Thyroid gland (tissue), 4 donors: ENCODE measurements at regions not wholly inside any gene's neighbourhood (a gene's known extent, or its start where the extent isn't known, plus 50 kb on each side); places are given as distances from the start of the nearest gene placed in this dataset.

Source experiments
- POLR2A ChIP-seq, 2 donors: fragments of 450-650 bp; IDR thresholded peaks; one replicate each; pipeline ENCODE4 v1.6.1; 2017; ENCODE audit warnings: antibody characterized with exemption in 2 of 2, mild to moderate bottlenecking in 2 of 2, moderate library complexity in 1 of 2
- TF ChIP-seq, protein P1 (sequence below), 6 experiments: fragments of 200-600 bp in 3 of 6; fragments of 450-650 bp in 3 of 6; sonication (generic) in 3 of 6; IDR thresholded peaks; one replicate each; pipeline ENCODE4 v1.5.1; 2016 to 2019; ENCODE audit warnings: antibody characterized with exemption in 6 of 6, mild to moderate bottlenecking in 2 of 6, inconsistent platforms in 1 of 6, moderate library complexity in 1 of 6

DNA sequence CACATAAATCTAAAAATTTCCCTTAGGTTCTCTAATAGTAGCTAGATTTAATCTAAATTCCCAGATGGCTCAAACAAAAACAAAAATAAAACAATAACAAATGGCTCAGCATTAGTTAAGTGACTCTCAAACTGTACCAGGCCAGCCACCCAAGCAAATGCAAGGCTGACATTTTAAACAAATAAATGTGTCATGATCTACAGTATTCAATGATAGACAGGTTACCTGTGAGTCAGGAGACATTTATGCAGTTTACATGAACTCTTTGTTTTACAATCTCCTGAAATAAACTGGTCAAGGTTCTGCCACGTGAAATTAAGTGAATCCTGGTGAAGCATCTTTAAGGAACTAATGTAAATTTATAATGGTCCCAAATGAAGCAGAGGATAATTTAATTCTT is 580.2 kb upstream of the PTPRD start:
- TF ChIP-seq, protein P1, sequence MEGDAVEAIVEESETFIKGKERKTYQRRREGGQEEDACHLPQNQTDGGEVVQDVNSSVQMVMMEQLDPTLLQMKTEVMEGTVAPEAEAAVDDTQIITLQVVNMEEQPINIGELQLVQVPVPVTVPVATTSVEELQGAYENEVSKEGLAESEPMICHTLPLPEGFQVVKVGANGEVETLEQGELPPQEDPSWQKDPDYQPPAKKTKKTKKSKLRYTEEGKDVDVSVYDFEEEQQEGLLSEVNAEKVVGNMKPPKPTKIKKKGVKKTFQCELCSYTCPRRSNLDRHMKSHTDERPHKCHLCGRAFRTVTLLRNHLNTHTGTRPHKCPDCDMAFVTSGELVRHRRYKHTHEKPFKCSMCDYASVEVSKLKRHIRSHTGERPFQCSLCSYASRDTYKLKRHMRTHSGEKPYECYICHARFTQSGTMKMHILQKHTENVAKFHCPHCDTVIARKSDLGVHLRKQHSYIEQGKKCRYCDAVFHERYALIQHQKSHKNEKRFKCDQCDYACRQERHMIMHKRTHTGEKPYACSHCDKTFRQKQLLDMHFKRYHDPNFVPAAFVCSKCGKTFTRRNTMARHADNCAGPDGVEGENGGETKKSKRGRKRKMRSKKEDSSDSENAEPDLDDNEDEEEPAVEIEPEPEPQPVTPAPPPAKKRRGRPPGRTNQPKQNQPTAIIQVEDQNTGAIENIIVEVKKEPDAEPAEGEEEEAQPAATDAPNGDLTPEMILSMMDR (IDR thresholded peaks at IDR 0.05), result no peak
- no peak for TF ChIP-seq POLR2A (IDR thresholded peaks at IDR 0.05)
